Activated CD8-positive, alpha-beta memory T cell treated with anti-CD3 and anti-CD28 coated beads for 36 hours (primary cell): ENCODE measurements at regions not wholly inside any gene's neighbourhood (a gene's known extent, or its start where the extent isn't known, plus 50 kb on each side); places are given as distances from the start of the nearest gene placed in this dataset.

Source experiments
- CTCF ChIA-PET: fragments of 350-600 bp; sonication (Branson Sonifier 250); formaldehyde crosslinking; loops from one replicate; lab custom pipeline; 2021; ENCODE audit warnings: antibody characterized with exemption; lab: Charles Lee
- POLR2A ChIA-PET: fragments of 350-600 bp; sonication (Branson Sonifier 250); formaldehyde crosslinking; loops from one replicate; lab custom pipeline; 2021; ENCODE audit warnings: antibody characterized with exemption; lab: Charles Lee

DNA sequence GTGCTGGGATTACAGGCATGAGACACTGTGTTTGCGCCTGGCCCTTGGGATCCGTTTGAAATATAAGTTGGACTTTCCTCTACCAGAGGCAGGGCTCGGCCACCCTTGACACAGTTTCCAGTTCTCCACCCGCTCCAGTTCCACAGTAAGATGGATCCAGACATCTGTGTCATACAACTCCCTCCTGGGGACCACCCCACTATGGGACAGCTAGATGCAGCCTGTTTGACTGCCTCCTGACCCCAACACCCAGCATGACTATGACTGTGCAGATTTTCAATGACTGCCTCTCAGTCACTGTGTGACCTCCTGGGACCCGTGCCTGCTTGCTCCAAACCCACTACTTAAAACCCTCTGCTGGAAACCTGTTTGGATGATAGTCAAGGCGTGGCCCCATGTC, 166.7 kb downstream of the IRF8 start:
- ChIA-PET CTCF (interaction anchor here (0.7 kb wide), 1 partner anchor 452 kb away, joined by 4 read pairs; no protein-coding TSS in a partner anchor), POLR2A (no interaction called here)

DNA sequence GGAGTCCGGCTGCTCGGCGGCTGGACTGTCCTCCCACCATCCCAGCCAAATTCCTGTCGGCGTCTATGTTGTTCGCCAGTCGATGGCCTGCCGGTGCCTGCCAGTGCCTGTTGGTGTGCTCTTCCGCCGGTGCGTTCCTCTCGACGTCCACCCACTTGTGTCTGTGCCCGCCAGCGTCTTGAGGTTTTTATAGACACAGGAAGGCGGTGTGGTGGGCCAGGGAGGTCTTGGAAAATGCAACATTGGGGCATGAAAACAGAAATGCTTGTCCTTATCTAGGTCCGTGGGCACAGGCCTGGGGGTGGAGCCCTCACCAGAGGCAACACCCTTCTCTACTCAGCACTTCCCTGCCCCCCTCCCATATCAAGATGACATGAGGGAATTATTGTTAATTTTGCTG, 167.8 kb downstream of the IRF8 start:
- CTCF ChIA-PET = no interaction called here
- POLR2A ChIA-PET = no interaction called here

DNA sequence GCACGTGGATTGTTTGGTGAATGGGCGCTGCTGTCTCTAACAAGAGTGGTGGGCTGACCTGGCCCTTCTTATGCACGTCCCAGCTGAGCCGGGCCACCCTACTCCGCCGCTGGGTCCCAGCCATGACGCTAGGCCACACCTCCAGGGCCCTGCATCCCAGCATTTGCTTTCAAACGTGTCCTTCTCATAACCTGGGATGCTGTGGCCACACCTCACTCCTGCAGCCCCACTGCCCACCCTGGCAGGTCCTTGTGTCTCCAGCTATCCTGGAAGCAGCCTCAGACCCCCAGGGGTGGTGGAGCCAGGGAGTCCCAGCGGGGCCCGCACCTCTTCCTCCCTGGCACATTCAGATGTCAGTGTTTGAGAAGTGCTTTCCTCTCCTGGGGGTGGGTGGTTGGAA, 168.6 kb downstream of the IRF8 start:
- CTCF ChIA-PET = interaction anchor here (0.6 kb wide), 1 partner anchor 73 kb away, joined by 4 read pairs; no protein-coding TSS in a partner anchor

DNA sequence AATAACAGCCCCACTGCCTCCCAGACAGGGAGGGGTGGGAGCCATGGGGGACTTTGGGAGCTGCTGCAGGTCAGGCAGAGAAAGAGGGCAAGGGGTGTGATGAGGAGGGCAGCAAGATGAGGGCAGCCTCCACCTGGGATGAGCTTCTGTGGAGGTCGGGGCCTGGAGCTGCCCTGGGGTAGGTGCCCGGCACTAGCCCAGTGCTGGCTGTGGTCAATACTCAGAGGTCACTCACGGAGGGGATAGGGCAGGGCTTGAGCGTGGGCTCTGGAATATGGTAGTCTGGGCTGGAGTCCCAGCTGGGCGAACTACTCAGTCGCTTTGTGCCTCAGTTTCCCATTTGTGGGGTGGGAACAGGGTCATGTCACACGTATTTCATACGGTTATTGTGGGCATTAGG, 169.0 kb downstream of the IRF8 start:
- POLR2A ChIA-PET = no interaction called here
- CTCF ChIA-PET = interaction anchor here (0.6 kb wide), 1 partner anchor 74 kb away, joined by 4 read pairs; no protein-coding TSS in a partner anchor

More for the DNA sequence above, 168.6 kb downstream of the IRF8 start:
- POLR2A ChIA-PET = no interaction called here

DNA sequence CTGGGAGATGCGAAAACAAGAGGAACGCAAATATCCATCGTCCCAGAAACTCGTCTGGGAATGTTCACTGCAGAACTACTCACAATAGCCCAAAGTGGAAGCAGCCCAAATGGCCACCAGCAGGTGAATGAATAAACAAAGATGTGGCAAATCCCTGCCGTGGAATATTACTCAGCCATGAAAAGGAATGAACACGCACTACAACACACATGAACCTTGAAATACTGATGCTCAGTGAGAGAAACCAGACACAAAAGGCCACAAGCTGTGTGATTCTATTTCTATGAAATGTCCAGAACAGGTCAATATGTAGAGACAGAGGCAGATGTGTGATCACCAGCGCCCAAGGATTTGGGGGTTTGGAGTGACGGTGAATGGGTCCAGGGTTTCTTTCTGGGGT, 169.8 kb downstream of the IRF8 start:
- ChIA-PET CTCF (no interaction called here), POLR2A (no interaction called here)

DNA sequence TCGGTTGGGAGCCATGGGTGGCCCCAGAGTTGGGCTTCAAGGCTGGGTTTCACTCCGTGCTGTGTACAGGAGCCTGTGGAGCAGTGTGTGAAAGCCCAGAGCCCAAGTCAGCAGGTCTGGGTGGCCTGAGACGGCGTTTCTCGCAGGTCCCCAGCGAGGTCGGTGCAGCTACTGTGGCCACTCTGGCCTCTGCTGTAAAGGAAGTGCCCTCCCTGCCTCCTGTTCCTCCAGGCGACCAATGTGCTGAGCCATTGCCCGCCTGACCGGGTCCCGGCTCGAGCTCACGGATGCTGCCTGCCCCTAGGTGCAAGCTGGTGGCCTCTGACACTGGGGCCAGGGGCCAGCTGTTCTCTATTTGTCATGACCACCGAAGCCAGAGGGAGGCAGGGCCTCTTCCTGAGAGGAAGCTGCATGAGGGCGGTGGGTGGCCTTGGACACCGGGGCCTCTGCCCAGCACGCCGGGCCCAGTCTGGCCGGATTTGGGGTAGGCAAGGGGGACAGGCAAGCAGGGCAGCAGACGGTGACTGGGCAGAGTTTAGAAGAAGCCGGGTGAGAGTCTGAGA, 170.9 kb downstream of the IRF8 start:
- CTCF ChIA-PET = no interaction called here

DNA sequence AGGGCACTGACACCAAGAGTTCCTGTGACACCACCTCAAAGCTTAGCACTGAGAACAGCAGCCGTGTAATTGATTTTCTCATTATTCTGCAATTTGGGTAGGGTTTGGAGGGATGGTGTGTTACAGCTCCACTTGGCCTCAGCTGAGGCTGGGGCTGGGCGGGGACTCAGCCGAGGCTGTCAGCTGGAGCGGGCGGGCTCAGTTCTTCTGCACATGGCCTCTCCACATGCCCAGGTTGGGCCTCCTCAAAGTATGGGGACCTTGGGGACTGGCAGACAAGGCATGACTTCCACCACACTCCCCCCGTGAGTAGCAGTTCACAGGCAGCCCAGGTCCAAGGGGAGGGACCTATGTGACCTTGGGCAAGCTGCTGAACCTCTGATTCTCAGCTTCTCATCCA, 171.5 kb downstream of the IRF8 start:
- CTCF ChIA-PET = no interaction called here

More for the DNA sequence above, 170.9 kb downstream of the IRF8 start:
- POLR2A ChIA-PET = no interaction called here

DNA sequence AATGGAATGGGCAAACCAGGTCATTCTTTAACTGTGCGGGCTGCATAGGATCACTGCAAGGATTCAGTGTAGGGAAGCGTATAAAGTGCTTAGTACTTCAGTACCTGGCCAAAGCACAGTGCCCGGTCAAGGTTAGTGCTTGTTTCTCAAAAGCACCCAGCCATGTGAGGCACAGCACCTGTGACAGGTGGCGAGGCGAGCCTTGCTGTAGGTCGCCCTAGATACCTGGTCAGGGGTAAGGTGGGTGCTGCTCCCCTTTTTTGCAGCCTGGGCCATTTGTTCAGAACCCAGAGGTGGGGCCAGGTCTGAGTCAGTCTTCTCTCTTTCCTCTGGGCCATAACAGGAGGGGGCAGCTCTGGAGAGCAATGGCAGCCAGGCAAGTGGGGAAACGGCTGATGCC, 172.0 kb downstream of the IRF8 start:
- ChIA-PET POLR2A (no interaction called here), CTCF (no interaction called here)

More for the DNA sequence above, 171.5 kb downstream of the IRF8 start:
- POLR2A ChIA-PET = no interaction called here

DNA sequence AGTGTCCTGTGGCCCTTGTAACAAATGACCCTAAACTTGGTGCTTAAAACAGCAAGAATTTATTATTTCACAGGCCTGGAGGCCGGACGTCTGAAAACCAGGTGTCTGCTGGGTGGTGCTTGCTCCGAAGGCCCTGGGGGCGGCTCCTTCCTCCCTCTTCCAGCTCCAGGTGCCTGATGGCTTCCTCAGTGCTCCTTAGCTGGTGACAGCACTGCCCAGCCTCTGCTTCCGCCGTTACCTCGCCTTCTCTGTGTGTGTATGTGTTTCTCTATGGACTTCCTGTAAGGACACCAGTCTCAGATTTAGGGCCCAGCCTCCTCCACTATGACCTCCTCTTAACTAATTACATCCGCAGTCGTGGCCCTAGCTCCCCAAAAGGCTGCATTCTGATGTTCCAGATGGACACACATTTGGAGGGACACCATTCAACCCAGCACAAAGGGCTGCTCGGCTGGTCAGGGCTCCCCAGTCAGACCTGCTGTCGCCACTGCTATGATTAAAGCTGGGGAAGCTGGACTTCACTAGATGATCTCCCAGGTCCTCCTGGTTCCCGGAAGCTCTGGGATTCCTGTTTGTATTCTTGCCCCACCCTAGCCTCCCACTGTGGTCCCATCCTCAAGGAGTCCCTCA, 172.8 kb downstream of the IRF8 start:
- CTCF ChIA-PET = no interaction called here
- POLR2A ChIA-PET = no interaction called here

DNA sequence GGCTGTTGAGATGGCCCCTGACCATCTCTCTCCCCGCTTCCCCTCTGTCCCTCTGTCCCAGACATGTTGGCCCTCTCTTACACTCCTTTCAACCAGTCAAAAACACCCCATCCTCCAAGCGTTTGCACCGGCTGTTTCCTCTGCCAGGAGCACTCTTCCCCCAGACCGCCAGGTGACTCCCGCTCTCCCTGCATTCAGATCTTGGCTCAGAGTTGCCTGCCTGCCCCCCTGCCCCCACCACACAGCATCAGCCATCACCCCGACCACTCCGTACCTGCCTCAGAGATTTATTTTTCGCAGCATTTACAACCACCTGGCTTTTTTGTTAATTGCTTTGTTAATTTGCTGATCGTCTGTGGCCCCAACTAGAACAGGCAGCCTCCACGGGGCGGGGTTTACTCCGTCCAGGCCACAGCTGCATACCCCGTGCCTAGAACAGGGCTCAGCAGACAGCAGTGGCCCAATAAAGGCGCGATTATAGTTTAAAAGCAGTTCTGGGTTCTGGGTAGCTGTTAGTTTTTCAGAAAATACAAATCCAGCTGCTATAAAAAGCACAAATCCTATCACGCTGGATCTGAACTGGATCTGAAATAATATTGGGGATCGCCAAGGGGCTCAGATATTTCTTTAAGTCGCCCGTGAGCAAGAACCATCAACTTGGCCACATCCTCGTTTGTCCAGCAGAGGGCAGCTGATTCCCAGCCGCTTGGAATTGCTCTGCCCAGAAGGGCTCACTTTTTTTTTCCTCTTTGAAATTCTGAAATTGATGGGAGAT, 173.6 kb downstream of the IRF8 start:
- ChIA-PET POLR2A (no interaction called here), CTCF (interaction anchor here (0.6 to 0.9 kb wide), 3 partner anchors 24 to 969 kb away, joined by 3 to 5 read pairs (median 3); no protein-coding TSS in a partner anchor)

DNA sequence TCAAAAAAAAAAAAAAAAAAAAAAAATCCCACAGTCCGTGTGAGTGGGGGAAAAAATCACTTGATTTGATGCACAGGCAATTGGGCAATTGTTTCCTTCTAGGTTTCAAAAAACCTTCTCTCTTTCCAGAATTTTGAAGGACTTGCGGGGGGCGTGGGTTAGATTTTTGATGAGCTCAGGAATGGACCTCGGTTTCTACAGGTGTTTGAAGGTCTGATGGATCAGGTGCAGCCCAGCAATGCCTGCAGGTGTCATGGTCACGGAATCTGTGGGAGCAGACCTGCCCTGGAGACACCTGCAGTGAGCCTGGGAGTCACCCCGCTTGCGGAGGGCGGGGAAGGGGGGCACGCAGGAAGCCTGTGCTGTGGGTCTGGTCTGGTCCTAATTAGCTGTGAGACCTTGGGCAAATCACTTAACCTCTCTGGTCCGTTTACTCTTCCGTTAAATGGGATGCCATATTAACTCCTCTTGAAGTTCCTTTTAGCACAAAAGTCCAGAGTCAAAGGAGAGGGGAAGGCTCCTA, 174.2 kb downstream of the IRF8 start:
- POLR2A ChIA-PET = no interaction called here

DNA sequence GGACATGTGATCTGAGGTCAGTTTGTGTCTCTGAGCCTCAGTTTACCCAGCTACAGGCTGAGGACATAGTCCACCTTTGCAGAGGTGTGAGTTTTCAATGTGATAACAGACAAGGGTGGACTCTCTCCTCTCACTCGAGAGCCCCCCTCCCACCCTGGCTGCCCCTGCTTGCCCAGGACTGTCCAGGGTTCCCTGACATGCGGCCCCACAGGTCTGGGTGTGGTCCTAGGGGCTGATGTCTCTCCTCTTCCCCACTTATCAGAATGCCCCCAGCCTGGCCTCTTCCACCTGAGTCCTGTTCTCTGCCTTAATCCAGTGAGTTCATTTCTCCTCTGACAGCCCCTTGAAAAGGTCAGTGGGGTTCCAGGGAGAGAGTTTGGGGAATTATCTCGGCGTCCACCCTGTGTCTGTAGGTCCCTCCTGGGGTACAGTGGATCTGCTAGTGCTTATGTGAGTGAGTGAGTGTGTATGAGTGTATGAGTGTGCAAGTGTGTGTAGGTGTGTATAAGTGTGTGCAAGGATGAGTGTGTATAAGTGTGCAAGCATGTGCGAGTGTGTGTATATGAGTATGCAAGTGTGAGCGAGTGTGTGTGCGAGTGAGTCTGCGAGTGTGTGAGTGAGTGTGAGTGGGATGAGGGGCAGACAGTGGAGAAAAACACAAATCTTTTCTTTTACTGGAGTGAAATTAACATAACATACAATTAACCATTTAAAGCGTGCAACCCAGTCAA, 175.0 kb downstream of the IRF8 start:
- ChIA-PET POLR2A (no interaction called here), CTCF (no interaction called here)

More for the DNA sequence above, 174.2 kb downstream of the IRF8 start:
- CTCF ChIA-PET = interaction anchor here (0.6 to 0.9 kb wide), 3 partner anchors 25 to 970 kb away, joined by 3 to 5 read pairs (median 3); no protein-coding TSS in a partner anchor

DNA sequence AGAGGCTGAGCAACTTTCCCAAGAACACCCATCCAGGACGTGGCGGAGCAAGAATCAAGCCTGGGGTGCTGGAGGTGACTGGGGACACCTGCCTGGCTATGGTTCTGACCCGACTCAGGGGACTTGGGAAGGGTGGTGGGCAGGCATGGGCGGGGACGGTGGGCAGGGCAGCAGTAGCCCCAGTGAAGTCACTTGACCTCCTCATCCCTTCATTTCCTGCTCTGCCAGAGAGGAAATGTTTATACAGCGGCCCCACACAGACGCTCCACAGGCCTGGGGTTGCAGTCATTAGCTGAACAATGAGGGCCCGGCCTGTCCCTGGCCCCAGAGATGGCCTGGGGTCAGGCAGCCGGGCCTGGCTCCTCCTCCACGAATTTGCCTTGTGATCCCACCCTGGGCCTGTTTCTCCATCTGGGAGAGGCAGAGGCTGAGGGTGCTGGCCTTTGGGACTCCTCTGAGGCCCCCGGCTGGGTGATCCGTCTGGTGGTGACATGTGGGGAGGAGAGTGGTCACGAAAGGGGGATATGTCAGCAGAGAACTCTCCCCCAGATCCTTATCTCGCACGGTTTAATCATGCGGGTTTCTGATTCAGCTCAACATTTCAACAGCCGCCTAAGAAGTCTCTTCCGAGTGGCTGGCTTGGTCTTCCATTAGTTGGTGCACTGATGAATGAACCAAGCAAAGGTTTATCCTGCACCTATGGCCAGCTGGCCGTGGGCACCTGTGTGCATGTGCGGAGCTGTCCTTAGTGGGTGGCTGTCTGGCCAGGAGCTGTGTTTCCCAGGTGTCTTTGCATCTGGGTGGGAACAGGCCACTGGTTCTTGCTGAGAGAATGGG, 175.9 kb downstream of the IRF8 start:
- ChIA-PET POLR2A (no interaction called here), CTCF (interaction anchor here (1.2 kb wide), 2 partner anchors 443 to 445 kb away, joined by 3 to 5 read pairs; no protein-coding TSS in a partner anchor)

DNA sequence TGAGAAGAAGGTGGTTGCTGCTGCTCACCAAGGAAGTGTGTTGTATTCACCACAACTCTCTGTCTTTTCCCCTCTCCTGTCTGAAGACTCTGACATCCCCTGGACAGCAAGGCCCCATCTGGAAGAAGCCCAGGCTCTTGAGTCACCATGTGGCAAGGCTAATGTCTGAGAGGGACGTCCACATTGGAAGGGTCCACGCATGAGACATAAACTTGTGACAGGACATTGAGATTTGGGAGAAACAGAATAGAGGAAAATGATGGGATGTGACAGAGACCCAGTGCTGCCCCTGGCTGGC, 176.5 kb downstream of the IRF8 start:
- ChIA-PET POLR2A (no interaction called here), CTCF (interaction anchor here (1.2 kb wide), 2 partner anchors 442 to 444 kb away, joined by 3 to 5 read pairs; no protein-coding TSS in a partner anchor)

DNA sequence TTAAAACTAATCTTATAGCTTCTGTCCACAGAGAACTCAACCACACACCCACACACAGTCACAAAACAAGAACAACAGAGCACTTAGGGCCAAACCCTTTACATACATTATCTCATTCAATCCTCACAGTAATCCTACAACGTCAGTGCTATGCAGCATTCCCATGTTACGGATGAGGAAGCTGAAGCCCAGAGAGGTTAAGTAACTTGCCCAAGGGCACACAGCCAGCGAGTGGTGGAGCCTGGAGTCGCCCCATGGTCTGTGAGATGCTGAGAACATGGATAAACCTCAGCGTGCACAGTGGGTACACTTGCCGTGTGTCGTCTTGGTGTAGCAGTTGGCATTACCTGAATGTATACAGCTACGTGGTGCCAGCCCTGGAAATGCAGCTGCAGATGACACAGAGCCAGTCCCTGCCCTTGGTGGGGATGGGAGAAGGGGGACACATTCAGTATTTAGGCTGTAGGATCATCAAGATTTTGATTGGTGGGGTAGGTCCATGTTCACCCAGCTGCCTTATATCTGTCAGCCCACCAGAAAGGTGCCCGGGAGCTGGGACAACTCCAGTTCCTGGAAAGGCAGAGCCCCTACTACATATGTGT, 177.0 kb downstream of the IRF8 start:
- POLR2A ChIA-PET = interaction anchor here (0.5 kb wide), 1 partner anchor 302 kb away, joined by 8 read pairs; no protein-coding TSS in a partner anchor
- CTCF ChIA-PET = interaction anchor here (1.2 kb wide), 2 partner anchors 442 to 444 kb away, joined by 3 to 5 read pairs; no protein-coding TSS in a partner anchor

DNA sequence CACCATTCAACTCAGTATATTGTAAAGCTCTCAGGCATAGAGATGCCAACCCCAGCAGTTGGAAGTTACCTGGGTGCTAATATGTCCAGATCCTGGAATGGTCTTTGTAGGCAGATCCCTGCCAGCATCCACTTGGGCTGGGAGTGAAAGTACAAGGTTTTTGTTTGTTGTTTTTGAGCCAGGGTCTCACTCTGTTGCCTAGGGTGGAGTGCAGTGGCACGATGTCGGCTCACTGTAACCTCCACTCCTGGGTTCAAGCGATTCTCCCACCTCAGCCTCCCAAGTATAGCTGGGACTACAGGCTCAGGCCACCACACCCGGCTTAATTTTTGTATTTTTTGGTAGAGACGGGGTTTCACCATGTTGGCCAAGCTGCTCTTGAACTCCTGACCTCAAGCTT, 177.6 kb downstream of the IRF8 start:
- POLR2A ChIA-PET = no interaction called here
- CTCF ChIA-PET = no interaction called here

DNA sequence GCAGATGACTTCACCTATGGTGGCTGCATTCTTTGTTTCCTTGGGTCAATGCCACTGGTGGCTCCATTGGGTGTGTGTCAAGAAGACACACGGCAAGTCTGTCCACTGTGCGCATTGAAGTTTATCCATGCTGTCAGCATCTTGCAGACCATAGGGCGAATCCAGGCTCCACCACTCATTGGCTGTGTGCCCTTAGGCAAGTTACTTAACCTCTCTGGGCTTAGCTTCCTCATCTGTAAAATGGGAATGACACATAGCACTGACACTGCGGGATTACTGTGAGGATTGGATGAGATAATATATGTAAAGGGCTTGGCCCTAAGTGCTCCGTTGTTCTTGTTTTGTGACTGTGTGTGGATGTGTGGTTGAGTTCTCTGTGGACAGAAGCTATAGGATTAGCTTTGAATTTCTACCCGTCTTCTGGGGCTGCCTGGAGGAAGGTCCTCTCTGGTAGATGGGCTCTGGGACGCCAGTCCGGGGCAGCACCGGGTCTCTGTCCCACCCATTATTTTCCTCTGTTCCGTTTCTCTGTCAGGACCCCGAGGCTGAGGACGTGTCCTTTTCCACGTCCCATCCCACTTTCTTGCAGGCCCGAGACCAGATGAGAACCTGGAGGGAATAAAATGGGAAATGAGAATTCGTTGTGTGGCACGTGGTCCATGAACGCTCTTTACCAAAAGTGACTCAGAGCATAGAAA, 178.4 kb downstream of the IRF8 start:
- CTCF ChIA-PET = no interaction called here
- POLR2A ChIA-PET = no interaction called here
